ENCODE measurements at regions not wholly inside any gene's neighbourhood (a gene's known extent, or its start where the extent isn't known, plus 50 kb on each side); places are given as distances from the start of the nearest gene placed in this dataset.

DNA sequence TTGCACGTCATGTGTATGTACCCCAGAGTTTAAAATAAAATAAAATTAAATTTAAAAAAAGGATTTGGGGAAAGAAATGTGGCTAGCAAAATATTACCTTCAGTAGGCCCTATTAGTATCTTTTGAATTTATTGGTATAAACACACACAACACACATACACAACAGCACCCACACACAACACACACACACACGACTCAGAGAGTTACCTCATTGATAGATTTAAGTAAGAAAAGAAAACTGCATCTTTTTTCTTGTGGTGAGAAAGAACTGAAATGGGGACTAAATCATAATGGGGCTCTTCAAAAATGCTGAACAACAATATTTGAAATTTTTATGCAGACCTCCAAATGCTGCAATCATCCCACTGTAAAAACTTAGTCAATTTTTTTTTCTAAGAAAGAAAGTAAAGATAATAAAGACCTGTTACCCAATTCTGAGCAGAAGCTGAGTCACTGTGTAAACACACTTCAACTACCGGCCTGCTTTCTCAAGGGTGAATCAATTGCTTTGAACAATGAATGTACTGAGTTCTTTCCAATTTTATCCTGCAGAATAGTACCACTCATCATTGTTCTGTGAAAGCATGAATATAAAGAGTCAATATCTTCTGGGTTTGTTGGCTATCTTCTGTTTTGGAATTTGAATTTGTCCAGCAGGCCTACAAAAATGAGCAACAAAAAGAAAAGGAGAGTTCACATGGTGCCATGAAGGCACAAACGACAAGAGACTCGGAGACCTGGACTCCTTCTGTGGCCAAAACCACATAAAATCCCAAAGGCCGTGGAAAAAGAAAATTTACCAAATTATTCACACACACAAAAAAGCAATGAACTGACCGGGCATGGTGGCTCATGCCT, 57.9 kb upstream of the CCNG1 start:
- TF ChIP-seq, protein P1, sequence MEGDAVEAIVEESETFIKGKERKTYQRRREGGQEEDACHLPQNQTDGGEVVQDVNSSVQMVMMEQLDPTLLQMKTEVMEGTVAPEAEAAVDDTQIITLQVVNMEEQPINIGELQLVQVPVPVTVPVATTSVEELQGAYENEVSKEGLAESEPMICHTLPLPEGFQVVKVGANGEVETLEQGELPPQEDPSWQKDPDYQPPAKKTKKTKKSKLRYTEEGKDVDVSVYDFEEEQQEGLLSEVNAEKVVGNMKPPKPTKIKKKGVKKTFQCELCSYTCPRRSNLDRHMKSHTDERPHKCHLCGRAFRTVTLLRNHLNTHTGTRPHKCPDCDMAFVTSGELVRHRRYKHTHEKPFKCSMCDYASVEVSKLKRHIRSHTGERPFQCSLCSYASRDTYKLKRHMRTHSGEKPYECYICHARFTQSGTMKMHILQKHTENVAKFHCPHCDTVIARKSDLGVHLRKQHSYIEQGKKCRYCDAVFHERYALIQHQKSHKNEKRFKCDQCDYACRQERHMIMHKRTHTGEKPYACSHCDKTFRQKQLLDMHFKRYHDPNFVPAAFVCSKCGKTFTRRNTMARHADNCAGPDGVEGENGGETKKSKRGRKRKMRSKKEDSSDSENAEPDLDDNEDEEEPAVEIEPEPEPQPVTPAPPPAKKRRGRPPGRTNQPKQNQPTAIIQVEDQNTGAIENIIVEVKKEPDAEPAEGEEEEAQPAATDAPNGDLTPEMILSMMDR (IDR thresholded peaks at IDR 0.05; ENCODE audit: low read depth, low read length): no peak
- TF ChIP-seq POLR2A (IDR thresholded peaks at IDR 0.05; ENCODE audit: extremely low read depth, insufficient read length): no peak

All from NB4 (cell line).